ENCODE measurements at regions not wholly inside any gene's neighbourhood (a gene's known extent, or its start where the extent isn't known, plus 50 kb on each side); places are given as distances from the start of the nearest gene placed in this dataset.

DNA sequence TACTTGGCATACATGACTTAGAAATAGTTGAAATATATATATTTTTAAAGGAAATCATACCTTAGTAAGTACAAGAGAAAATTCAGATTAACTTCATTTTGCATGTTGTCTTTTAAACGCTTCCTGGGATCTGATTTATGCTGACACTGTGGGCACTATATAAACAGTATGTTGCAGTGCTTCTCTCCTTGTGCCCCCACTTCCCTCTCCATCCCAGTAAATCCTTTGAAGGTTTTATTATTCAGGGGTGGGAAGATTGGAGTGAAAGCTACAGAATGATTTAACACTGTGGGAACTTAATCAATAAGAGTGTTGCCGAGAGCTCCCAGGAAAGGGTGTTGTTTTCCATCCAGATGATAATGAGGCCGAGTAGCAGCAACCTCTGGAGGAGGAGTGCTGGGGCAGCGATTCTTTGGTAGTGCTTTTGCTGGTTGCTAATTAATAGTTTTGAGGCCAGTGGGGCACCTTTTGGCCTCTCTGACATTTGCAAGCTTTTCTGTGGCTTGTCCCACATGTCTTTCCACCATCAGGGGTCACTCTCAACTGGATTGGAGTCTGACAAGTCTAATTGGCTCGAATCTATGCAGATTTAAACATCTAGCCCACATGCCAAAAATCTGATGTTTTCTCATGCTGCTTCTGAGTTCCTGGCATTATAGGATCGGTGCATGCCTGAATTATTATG lies 183.0 kb upstream of the MMS22L start:
- TF ChIP-seq, protein P1, sequence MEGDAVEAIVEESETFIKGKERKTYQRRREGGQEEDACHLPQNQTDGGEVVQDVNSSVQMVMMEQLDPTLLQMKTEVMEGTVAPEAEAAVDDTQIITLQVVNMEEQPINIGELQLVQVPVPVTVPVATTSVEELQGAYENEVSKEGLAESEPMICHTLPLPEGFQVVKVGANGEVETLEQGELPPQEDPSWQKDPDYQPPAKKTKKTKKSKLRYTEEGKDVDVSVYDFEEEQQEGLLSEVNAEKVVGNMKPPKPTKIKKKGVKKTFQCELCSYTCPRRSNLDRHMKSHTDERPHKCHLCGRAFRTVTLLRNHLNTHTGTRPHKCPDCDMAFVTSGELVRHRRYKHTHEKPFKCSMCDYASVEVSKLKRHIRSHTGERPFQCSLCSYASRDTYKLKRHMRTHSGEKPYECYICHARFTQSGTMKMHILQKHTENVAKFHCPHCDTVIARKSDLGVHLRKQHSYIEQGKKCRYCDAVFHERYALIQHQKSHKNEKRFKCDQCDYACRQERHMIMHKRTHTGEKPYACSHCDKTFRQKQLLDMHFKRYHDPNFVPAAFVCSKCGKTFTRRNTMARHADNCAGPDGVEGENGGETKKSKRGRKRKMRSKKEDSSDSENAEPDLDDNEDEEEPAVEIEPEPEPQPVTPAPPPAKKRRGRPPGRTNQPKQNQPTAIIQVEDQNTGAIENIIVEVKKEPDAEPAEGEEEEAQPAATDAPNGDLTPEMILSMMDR (IDR thresholded peaks at IDR 0.05), result peak; percentile 52
- TF ChIP-seq EZH2 (IDR thresholded peaks at IDR 0.05) (no peak), EZH2phosphoT487 (IDR thresholded peaks at IDR 0.05) (no peak)

Measured in neural progenitor cell (in vitro differentiated cells).